Kidney (tissue), 13 donors: ENCODE measurements at regions not wholly inside any gene's neighbourhood (a gene's known extent, or its start where the extent isn't known, plus 50 kb on each side); places are given as distances from the start of the nearest gene placed in this dataset.

Source experiments
- DNase-seq, 5 donors: peaks; one replicate each; pipeline ENCODE4 v3.0.0-alpha.2; 2013 to 2020
- FAIRE-seq: peaks from 2 replicates; lab custom pipeline; 2012; peaks lifted over from hg19 to GRCh38; lab: Jason Lieb, UNC
- H3K27ac ChIP-seq, 2 donors: one replicate each; pipeline ENCODE4 v1.7.0; 2013; ENCODE audit warnings: low read depth in 2 of 2, low read length in 2 of 2, inconsistent platforms in 1 of 2
- H3K27me3 ChIP-seq: one replicate; pipeline ENCODE4 v1.7.1; 2013; ENCODE audit warnings: low read length, inconsistent platforms; ENCODE audit not compliant: control insufficient read depth, insufficient read depth
- H3K36me3 ChIP-seq, 3 donors: one replicate each; pipeline versions ENCODE4 v1.7.0 to v1.7.1; 2013; ENCODE audit warnings: low read length in 3 of 3, control low read depth in 1 of 3, inconsistent platforms in 1 of 3; ENCODE audit not compliant: insufficient read depth in 3 of 3, control insufficient read depth in 2 of 3
- H3K4me1 ChIP-seq, 3 donors: one replicate each; pipeline versions ENCODE4 v1.7.0 to v1.7.1; 2013; ENCODE audit warnings: low read length in 3 of 3, inconsistent platforms in 1 of 3, low read depth in 1 of 3; ENCODE audit not compliant: control insufficient read depth in 2 of 3, insufficient read depth in 2 of 3
- H3K4me3 ChIP-seq, 3 donors: one replicate each; pipeline versions ENCODE4 v1.7.0 to v1.8.1; 2013; ENCODE audit warnings: low read length in 3 of 3, control low read depth in 1 of 3, inconsistent platforms in 1 of 3
- H3K9ac ChIP-seq, 3 donors: one replicate each; pipeline versions ENCODE4 v1.7.0 to v1.7.1; 2013; ENCODE audit warnings: low read length in 3 of 3, control low read depth in 1 of 3, inconsistent platforms in 1 of 3
- H3K9me3 ChIP-seq, 3 donors: one replicate each; pipeline versions ENCODE4 v1.7.0 to v1.7.1; 2013; ENCODE audit warnings: low read length in 3 of 3, control low read depth in 1 of 3, inconsistent platforms in 1 of 3; ENCODE audit not compliant: control insufficient read depth in 2 of 3, insufficient read depth in 1 of 3
- intact Hi-C: fragments of 100-400 bp; cut with DNase I; formaldehyde crosslinking; loops from one replicate; pipeline ENCODE4 v1.11.1; 2022
- TF ChIP-seq, protein P1 (sequence below): IDR thresholded peaks from 3 replicates; pipeline ENCODE4 v1.5.1; 2012; ENCODE audit warnings: mild to moderate bottlenecking, moderate library complexity, borderline replicate concordance; ENCODE audit not compliant: insufficient read depth; ENCODE audit errors: extremely low read depth
- donor health status: control.
- donor health status: control.
- donor health status: control.
- donor health status: control.
- donor health status: control.
- donor health status: DM: yes; HTN: yes; CAD: no.
- donor health status: Normal renal cell carcinoma (clear cell type).

DNA sequence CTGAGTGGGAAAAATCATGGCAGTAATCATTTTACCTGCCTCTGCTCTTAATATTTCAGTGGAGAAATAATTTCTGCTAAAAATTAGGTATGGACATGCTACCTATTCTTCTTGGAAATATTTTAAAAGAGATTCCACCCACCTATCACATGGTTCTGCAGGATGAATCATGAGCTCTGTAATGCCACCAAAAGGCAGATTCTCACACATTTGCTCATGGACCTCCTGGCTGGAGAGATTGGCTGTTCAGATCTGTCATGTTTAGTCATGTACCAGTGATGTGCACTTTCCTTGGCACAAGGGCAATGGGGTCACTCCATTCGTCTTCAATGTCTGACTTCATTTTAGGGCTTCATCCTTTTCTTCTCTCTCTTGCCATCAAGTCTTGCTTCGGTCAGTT, 101.8 kb upstream of the MBNL2 start:
- H3K4me3 ChIP-seq = no peak overlapping the region
- peaks cover 0 to 6% (median 0%) of the 10 kb centered on the region in 3 donors for H3K4me1 ChIP-seq
- no peak overlapping the region for H3K9ac ChIP-seq
- FAIRE-seq (no peak), DNase-seq (no peak)
- no peak overlapping the region for H3K27ac ChIP-seq
- no peaks in the 10 kb centered on the region for H3K9me3 ChIP-seq
- TF ChIP-seq, protein P1, sequence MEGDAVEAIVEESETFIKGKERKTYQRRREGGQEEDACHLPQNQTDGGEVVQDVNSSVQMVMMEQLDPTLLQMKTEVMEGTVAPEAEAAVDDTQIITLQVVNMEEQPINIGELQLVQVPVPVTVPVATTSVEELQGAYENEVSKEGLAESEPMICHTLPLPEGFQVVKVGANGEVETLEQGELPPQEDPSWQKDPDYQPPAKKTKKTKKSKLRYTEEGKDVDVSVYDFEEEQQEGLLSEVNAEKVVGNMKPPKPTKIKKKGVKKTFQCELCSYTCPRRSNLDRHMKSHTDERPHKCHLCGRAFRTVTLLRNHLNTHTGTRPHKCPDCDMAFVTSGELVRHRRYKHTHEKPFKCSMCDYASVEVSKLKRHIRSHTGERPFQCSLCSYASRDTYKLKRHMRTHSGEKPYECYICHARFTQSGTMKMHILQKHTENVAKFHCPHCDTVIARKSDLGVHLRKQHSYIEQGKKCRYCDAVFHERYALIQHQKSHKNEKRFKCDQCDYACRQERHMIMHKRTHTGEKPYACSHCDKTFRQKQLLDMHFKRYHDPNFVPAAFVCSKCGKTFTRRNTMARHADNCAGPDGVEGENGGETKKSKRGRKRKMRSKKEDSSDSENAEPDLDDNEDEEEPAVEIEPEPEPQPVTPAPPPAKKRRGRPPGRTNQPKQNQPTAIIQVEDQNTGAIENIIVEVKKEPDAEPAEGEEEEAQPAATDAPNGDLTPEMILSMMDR = no peak
- H3K27me3 ChIP-seq = no peaks in the 10 kb centered on the region
- H3K36me3 ChIP-seq = no peaks in the 10 kb centered on the region
- intact Hi-C loops = loop anchor here (10.0 kb wide), 1 partner anchor 94 kb away; no protein-coding TSS in a partner anchor

DNA sequence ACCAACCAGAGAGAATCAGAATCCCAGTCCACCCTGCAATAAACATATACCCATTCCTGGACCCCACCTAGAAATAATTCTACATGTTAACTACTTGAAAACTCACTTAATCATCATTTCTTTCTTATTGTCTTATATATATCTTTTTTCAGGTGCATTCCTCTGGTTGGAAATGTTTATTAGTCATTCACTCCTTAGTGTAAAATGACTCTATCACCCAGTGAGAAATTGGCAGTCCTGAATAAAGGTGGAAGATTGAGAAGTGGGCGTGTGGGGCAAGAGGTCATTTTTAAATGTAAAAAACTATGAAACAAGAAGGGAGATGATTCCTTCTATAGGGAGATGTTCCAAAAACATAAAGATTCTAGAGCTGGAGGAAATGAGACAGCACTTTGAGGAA, 101.2 kb upstream of the MBNL2 start:
- DNase-seq (no peak), FAIRE-seq (no peak)
- Histone ChIP-seq H3K4me1 (peaks cover 0 to 5% (median under 1%) of the 10 kb centered on the region in 3 donors), H3K27ac (no peak overlapping the region), H3K9ac (no peak overlapping the region), H3K36me3 (no peaks in the 10 kb centered on the region), H3K27me3 (no peaks in the 10 kb centered on the region), H3K4me3 (no peak overlapping the region), H3K9me3 (no peaks in the 10 kb centered on the region)
- TF ChIP-seq, protein P1 = no peak
- intact Hi-C loops = loop anchor here (10.0 kb wide), 1 partner anchor 94 kb away; no protein-coding TSS in a partner anchor

DNA sequence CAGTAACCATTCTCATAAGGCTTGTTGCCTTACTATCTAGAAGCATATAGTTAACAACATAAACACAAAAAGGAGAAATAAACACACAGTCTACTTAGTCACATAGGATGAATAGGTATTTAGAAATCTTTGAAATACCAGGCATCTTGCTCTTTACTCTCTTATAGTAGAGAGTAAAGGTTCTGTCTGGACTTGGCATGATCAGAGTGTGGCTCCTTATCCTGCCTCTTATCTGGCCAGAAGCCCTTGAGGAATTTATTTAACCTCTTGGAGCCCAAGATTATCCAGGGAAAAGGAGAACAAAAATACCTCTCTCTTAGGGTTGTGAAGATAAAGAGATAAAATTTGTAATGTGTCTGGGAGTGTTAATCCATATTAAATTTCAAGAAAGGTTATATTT, 100.2 kb upstream of the MBNL2 start:
- intact Hi-C loops = loop anchor here (10.0 kb wide), 1 partner anchor 93 kb away; no protein-coding TSS in a partner anchor
- no peaks in the 10 kb centered on the region for H3K27me3 ChIP-seq
- H3K27ac ChIP-seq = no peak overlapping the region
- no peaks in the 10 kb centered on the region for H3K9me3 ChIP-seq
- TF ChIP-seq, protein P1 = no peak
- FAIRE-seq = no peak
- H3K4me1 ChIP-seq = peaks cover 0 to 3% (median 2%) of the 10 kb centered on the region in 3 donors
- DNase-seq = no peak
- H3K4me3 ChIP-seq = no peak overlapping the region
- H3K36me3 ChIP-seq = no peaks in the 10 kb centered on the region
- no peak overlapping the region for H3K9ac ChIP-seq
